RWPE2 (cell line): ENCODE measurements at regions not wholly inside any gene's neighbourhood (a gene's known extent, or its start where the extent isn't known, plus 50 kb on each side); places are given as distances from the start of the nearest gene placed in this dataset.

ENCODE experiments used
- ATAC-seq: fragments of 200-7000 bp; cut with Tn5 transposase; 3 replicates; pipeline ENCODE4 v1.9.1; 2021; ENCODE audit warnings: low read depth
- DNase-seq: peaks from one replicate; pipeline ENCODE4 v3.0.0-alpha.2; 2020; ENCODE audit warnings: low spot score
- H3K27ac ChIP-seq: fragments of 450-650 bp; 2 replicates; pipeline ENCODE4 v1.5.1; 2017; ENCODE audit warnings: mild to moderate bottlenecking; ENCODE audit not compliant: poor library complexity, severe bottlenecking
- H3K27me3 ChIP-seq: fragments of 250-450 bp; sonication (Bioruptor Pico); 2 replicates; pipeline ENCODE4 v1.5.1; 2021; ENCODE audit warnings: mild to moderate bottlenecking, moderate library complexity; ENCODE audit not compliant: insufficient read depth, poor library complexity, severe bottlenecking
- H3K36me3 ChIP-seq: fragments of 250-450 bp; sonication (Bioruptor Pico); 2 replicates; pipeline ENCODE4 v1.5.1; 2020; ENCODE audit warnings: low read depth, mild to moderate bottlenecking, moderate library complexity
- H3K4me1 ChIP-seq: fragments of 250-450 bp; sonication (Bioruptor Pico); 2 replicates; pipeline ENCODE4 v1.5.1; 2021; ENCODE audit warnings: mild to moderate bottlenecking, moderate library complexity; ENCODE audit not compliant: insufficient read depth, poor library complexity, severe bottlenecking
- H3K4me3 ChIP-seq: fragments of 250-450 bp; sonication (Bioruptor Pico); 2 replicates; pipeline ENCODE4 v1.5.1; 2021; ENCODE audit warnings: mild to moderate bottlenecking, moderate library complexity; ENCODE audit not compliant: severe bottlenecking
- H3K9me3 ChIP-seq: fragments of 250-450 bp; sonication (Bioruptor Pico); 2 replicates; pipeline ENCODE4 v1.5.1; 2021; ENCODE audit warnings: mild to moderate bottlenecking, moderate library complexity; ENCODE audit not compliant: severe bottlenecking
- CTCF ChIP-seq: fragments of 450-650 bp; IDR thresholded peaks from one replicate; pipeline ENCODE4 v1.5.1; 2017; ENCODE audit warnings: mild to moderate bottlenecking, moderate library complexity; ENCODE audit not compliant: poor library complexity, severe bottlenecking

GRCh38 chr14:52202151-52202550, 65.3 kb upstream of the PTGDR start:
- H3K27ac ChIP-seq: no peak overlapping the region
- TF ChIP-seq CTCF: no peak
- no peak overlapping the region for H3K4me3 ChIP-seq
- no peaks in the 10 kb centered on the region for H3K4me1 ChIP-seq
- ATAC-seq (no peak), DNase-seq (no peak)
- H3K9me3 ChIP-seq: no peaks in the 10 kb centered on the region
- no peaks in the 10 kb centered on the region for H3K27me3 ChIP-seq
- H3K36me3 ChIP-seq: no peaks in the 10 kb centered on the region

GRCh38 chr14:52190337-52190931, 77.1 kb upstream of the PTGDR start:
- no peak overlapping the region for H3K27ac ChIP-seq
- no peak overlapping the region for H3K4me3 ChIP-seq
- no peaks in the 10 kb centered on the region for H3K9me3 ChIP-seq
- DNase-seq: no peak
- no peaks in the 10 kb centered on the region for H3K27me3 ChIP-seq
- H3K36me3 ChIP-seq: no peaks in the 10 kb centered on the region
- ATAC-seq: peak; percentile 42; the same call in 1 of the 3 replicates
- no peak for TF ChIP-seq CTCF
- H3K4me1 ChIP-seq: peaks cover 17% of the 10 kb centered on the region

GRCh38 chr14:52189325-52189724, 78.2 kb upstream of the PTGDR start:
- TF ChIP-seq CTCF: no peak
- DNase-seq (no peak), ATAC-seq (peak; percentile 64)
- H3K9me3 ChIP-seq: no peaks in the 10 kb centered on the region
- no peak overlapping the region for H3K4me3 ChIP-seq
- H3K36me3 ChIP-seq: no peaks in the 10 kb centered on the region
- H3K27ac ChIP-seq: no peak overlapping the region
- no peaks in the 10 kb centered on the region for H3K27me3 ChIP-seq
- peaks cover 17% of the 10 kb centered on the region for H3K4me1 ChIP-seq

DNA sequence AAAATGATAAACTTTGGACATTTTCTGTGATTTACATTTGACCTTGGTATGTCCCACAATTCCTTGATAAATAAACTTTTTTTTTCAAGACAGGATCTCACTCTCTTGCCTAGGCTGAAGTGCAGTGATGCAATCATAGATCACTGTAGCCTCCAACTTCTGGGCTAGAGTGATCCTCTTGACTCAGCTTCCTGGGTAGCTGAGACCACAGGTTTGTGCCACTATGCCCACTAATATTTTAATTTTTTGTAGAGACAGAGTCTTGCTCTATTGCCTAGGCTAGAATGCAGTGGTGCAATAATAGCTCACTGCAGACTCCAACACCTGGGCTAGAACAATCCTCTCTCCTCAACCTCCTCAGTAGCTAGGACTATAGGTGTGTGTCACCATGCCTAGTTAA, 79.1 kb upstream of the PTGDR start:
- Histone ChIP-seq H3K4me1 (peaks cover 17% of the 10 kb centered on the region), H3K36me3 (no peaks in the 10 kb centered on the region), H3K27me3 (no peaks in the 10 kb centered on the region), H3K4me3 (no peak overlapping the region), H3K9me3 (no peaks in the 10 kb centered on the region), H3K27ac (no peak overlapping the region)
- DNase-seq: no peak
- peak; percentile 14; the same call in 1 of the 3 replicates for ATAC-seq
- no peak for TF ChIP-seq CTCF

- DNase-seq: no peak
- no peak for ATAC-seq
- H3K4me1 ChIP-seq: peaks cover 15% of the 10 kb centered on the region
Measured at GRCh38 chr14:52185178-52185577, 82.3 kb upstream of the PTGDR start.

More at GRCh38 chr14:52185178-52185577, 82.3 kb upstream of the PTGDR start:
- Histone ChIP-seq H3K36me3 (no peaks in the 10 kb centered on the region), H3K9me3 (no peaks in the 10 kb centered on the region), H3K27me3 (no peaks in the 10 kb centered on the region), H3K27ac (no peak overlapping the region), H3K4me3 (no peak overlapping the region)
- no peak for TF ChIP-seq CTCF
